Panc1 (cell line): ENCODE measurements at regions not wholly inside any gene's neighbourhood (a gene's known extent, or its start where the extent isn't known, plus 50 kb on each side); places are given as distances from the start of the nearest gene placed in this dataset.

ENCODE experiments used
- POLR2AphosphoS5 ChIP-seq: IDR thresholded peaks from 2 replicates; pipeline ENCODE4 v1.6.1; 2012; ENCODE audit warnings: mild to moderate bottlenecking, low read depth, low read length, moderate library complexity
- SIN3A ChIP-seq: IDR thresholded peaks from 2 replicates; pipeline ENCODE4 v1.6.1; 2012; ENCODE audit warnings: low read depth, mild to moderate bottlenecking, low read length, moderate library complexity, borderline replicate concordance; ENCODE audit not compliant: insufficient read depth
- TF ChIP-seq, protein P1 (sequence below): fragments of 450-650 bp; IDR thresholded peaks from 2 replicates; pipeline ENCODE4 v1.5.1; 2017; ENCODE audit warnings: mild to moderate bottlenecking
- TF ChIP-seq, protein P2 (sequence below), 2 experiments: IDR thresholded peaks; 2 replicates each; pipeline ENCODE4 v1.6.1; 2011 to 2012; ENCODE audit warnings: low read depth in 2 of 2, control low read depth in 1 of 2, low read length in 1 of 2, mild to moderate bottlenecking in 1 of 2, moderate library complexity in 1 of 2; ENCODE audit not compliant: insufficient read depth in 1 of 2

DNA sequence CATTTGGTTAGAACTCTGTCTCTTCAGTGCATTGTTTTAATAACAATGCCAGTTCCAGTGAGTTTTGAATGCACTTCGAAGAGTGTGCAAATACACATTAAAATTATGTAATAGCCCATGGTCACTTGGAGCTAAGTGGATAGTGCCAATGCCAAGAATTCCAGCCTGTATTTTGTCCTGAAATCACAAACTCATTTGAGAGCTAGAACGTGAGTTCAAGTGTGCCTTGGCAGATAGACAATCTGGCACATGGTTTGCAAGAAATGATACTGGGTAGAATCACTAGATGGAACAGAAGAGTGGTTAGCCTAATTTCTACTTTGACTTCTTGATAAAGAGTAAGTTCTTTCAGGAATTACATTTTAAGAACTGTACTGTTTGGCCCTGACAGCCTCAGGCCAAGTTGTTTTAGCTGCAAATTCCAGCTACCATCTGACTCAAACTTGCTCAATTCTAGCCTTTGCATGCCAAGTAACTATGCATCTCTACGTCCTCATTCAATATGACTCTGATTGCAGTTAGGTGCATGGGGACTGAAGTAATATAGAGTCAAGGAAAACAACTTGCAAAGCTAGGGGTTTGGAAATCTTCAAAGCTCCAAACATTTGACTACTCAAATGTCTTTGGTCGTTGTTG lies 131.9 kb upstream of the SMIM31 start:
- TF ChIP-seq, protein P1, sequence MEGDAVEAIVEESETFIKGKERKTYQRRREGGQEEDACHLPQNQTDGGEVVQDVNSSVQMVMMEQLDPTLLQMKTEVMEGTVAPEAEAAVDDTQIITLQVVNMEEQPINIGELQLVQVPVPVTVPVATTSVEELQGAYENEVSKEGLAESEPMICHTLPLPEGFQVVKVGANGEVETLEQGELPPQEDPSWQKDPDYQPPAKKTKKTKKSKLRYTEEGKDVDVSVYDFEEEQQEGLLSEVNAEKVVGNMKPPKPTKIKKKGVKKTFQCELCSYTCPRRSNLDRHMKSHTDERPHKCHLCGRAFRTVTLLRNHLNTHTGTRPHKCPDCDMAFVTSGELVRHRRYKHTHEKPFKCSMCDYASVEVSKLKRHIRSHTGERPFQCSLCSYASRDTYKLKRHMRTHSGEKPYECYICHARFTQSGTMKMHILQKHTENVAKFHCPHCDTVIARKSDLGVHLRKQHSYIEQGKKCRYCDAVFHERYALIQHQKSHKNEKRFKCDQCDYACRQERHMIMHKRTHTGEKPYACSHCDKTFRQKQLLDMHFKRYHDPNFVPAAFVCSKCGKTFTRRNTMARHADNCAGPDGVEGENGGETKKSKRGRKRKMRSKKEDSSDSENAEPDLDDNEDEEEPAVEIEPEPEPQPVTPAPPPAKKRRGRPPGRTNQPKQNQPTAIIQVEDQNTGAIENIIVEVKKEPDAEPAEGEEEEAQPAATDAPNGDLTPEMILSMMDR, result no peak
- no peak for TF ChIP-seq POLR2AphosphoS5
- TF ChIP-seq, protein P2, sequence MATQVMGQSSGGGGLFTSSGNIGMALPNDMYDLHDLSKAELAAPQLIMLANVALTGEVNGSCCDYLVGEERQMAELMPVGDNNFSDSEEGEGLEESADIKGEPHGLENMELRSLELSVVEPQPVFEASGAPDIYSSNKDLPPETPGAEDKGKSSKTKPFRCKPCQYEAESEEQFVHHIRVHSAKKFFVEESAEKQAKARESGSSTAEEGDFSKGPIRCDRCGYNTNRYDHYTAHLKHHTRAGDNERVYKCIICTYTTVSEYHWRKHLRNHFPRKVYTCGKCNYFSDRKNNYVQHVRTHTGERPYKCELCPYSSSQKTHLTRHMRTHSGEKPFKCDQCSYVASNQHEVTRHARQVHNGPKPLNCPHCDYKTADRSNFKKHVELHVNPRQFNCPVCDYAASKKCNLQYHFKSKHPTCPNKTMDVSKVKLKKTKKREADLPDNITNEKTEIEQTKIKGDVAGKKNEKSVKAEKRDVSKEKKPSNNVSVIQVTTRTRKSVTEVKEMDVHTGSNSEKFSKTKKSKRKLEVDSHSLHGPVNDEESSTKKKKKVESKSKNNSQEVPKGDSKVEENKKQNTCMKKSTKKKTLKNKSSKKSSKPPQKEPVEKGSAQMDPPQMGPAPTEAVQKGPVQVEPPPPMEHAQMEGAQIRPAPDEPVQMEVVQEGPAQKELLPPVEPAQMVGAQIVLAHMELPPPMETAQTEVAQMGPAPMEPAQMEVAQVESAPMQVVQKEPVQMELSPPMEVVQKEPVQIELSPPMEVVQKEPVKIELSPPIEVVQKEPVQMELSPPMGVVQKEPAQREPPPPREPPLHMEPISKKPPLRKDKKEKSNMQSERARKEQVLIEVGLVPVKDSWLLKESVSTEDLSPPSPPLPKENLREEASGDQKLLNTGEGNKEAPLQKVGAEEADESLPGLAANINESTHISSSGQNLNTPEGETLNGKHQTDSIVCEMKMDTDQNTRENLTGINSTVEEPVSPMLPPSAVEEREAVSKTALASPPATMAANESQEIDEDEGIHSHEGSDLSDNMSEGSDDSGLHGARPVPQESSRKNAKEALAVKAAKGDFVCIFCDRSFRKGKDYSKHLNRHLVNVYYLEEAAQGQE (IDR thresholded peaks at IDR 0.05; ENCODE audit: insufficient read depth in 1 of 2, low read depth in 2 of 2, low read length in 1 of 2), result no peak
- TF ChIP-seq SIN3A, result no peak
